ENCODE measurements at regions not wholly inside any gene's neighbourhood (a gene's known extent, or its start where the extent isn't known, plus 50 kb on each side); places are given as distances from the start of the nearest gene placed in this dataset.

- Histone ChIP-seq H3K79me2 (ENCODE audit: insufficient read depth, low read length) (no peaks in the 10 kb centered on the region), H3K4me2 (ENCODE audit: insufficient read depth, low read length) (no peak overlapping the region), H2AFZ (ENCODE audit: low read length) (no peak overlapping the region), H4K20me1 (ENCODE audit: insufficient read depth, low read length) (no peaks in the 10 kb centered on the region), H3K36me3 (ENCODE audit: insufficient read depth, low read length) (no peaks in the 10 kb centered on the region), H3K9me3 (ENCODE audit: low read depth, low read length) (peaks cover 2% of the 10 kb centered on the region), H3K4me3 (ENCODE audit: insufficient read depth, low read length) (no peak overlapping the region), H3K27me3 (ENCODE audit: insufficient read depth, low read length) (no peaks in the 10 kb centered on the region), H3K27ac (ENCODE audit: low read depth, low read length) (no peak overlapping the region), H3K4me1 (ENCODE audit: insufficient read depth, low read length) (no peaks in the 10 kb centered on the region)
- TF ChIP-seq CTCF (IDR thresholded peaks at IDR 0.05; ENCODE audit: extremely low read depth, low read depth, low read length), result no peak
- no peak for DNase-seq (ENCODE audit: insufficient read length, low spot score, missing footprints)
Observed at GRCh38 chr11:39432929-39433328, 2026.5 kb downstream of the LRRC4C start.

- Histone ChIP-seq H3K27me3 (ENCODE audit: insufficient read depth, low read length) (no peaks in the 10 kb centered on the region), H3K36me3 (ENCODE audit: insufficient read depth, low read length) (no peaks in the 10 kb centered on the region), H3K9me3 (ENCODE audit: low read depth, low read length) (no peaks in the 10 kb centered on the region), H3K27ac (ENCODE audit: low read depth, low read length) (no peak overlapping the region), H4K20me1 (ENCODE audit: insufficient read depth, low read length) (no peaks in the 10 kb centered on the region), H3K79me2 (ENCODE audit: insufficient read depth, low read length) (no peaks in the 10 kb centered on the region), H3K4me1 (ENCODE audit: insufficient read depth, low read length) (no peaks in the 10 kb centered on the region), H3K4me3 (ENCODE audit: insufficient read depth, low read length) (no peak overlapping the region), H3K4me2 (ENCODE audit: insufficient read depth, low read length) (no peak overlapping the region), H2AFZ (ENCODE audit: low read length) (no peak overlapping the region)
- no peak for TF ChIP-seq CTCF (IDR thresholded peaks at IDR 0.05; ENCODE audit: extremely low read depth, low read depth, low read length)
- DNase-seq (ENCODE audit: insufficient read length, low spot score, missing footprints), result no peak
Observed at GRCh38 chr11:39425226-39425625, 2034.2 kb downstream of the LRRC4C start.

- Histone ChIP-seq H3K36me3 (ENCODE audit: insufficient read depth, low read length) (no peaks in the 10 kb centered on the region), H3K4me1 (ENCODE audit: insufficient read depth, low read length) (no peaks in the 10 kb centered on the region), H3K27ac (ENCODE audit: low read depth, low read length) (no peak overlapping the region), H3K27me3 (ENCODE audit: insufficient read depth, low read length) (no peaks in the 10 kb centered on the region), H3K79me2 (ENCODE audit: insufficient read depth, low read length) (no peaks in the 10 kb centered on the region), H4K20me1 (ENCODE audit: insufficient read depth, low read length) (no peaks in the 10 kb centered on the region), H3K9me3 (ENCODE audit: low read depth, low read length) (no peaks in the 10 kb centered on the region), H3K4me3 (ENCODE audit: insufficient read depth, low read length) (no peak overlapping the region), H2AFZ (ENCODE audit: low read length) (no peak overlapping the region), H3K4me2 (ENCODE audit: insufficient read depth, low read length) (no peak overlapping the region)
- TF ChIP-seq CTCF (IDR thresholded peaks at IDR 0.05; ENCODE audit: extremely low read depth, low read depth, low read length), result no peak
- DNase-seq (ENCODE audit: insufficient read length, low spot score, missing footprints), result no peak
Observed at GRCh38 chr11:39412117-39412516, 2047.3 kb downstream of the LRRC4C start.

GRCh38 chr11:39385911-39386310 lies 2073.5 kb downstream of the LRRC4C start:
- Histone ChIP-seq H2AFZ (ENCODE audit: low read length) (no peak overlapping the region), H3K36me3 (ENCODE audit: insufficient read depth, low read length) (no peaks in the 10 kb centered on the region), H3K79me2 (ENCODE audit: insufficient read depth, low read length) (no peaks in the 10 kb centered on the region), H4K20me1 (ENCODE audit: insufficient read depth, low read length) (no peaks in the 10 kb centered on the region), H3K4me2 (ENCODE audit: insufficient read depth, low read length) (no peak overlapping the region), H3K27me3 (ENCODE audit: insufficient read depth, low read length) (no peaks in the 10 kb centered on the region), H3K4me1 (ENCODE audit: insufficient read depth, low read length) (no peaks in the 10 kb centered on the region), H3K4me3 (ENCODE audit: insufficient read depth, low read length) (no peak overlapping the region), H3K27ac (ENCODE audit: low read depth, low read length) (no peak overlapping the region), H3K9me3 (ENCODE audit: low read depth, low read length) (peaks cover 3% of the 10 kb centered on the region)
- DNase-seq (ENCODE audit: insufficient read length, low spot score, missing footprints), result no peak
- TF ChIP-seq CTCF (IDR thresholded peaks at IDR 0.05; ENCODE audit: extremely low read depth, low read depth, low read length), result no peak

Measured in osteoblast (primary cell).